Breast epithelium (tissue), 3 donors: ENCODE measurements at regions not wholly inside any gene's neighbourhood (a gene's known extent, or its start where the extent isn't known, plus 50 kb on each side); places are given as distances from the start of the nearest gene placed in this dataset.

Source experiments
- POLR2A ChIP-seq: fragments of 450-650 bp; IDR thresholded peaks from one replicate; pipeline ENCODE4 v1.6.1; 2016; ENCODE audit warnings: antibody characterized with exemption, mild to moderate bottlenecking, moderate library complexity
- TF ChIP-seq, protein P1 (sequence below), 3 donors: fragments of 450-650 bp; IDR thresholded peaks; one replicate each; pipeline ENCODE4 v1.5.1; 2016 to 2017; ENCODE audit warnings: antibody characterized with exemption in 3 of 3, mild to moderate bottlenecking in 3 of 3, moderate library complexity in 3 of 3

DNA sequence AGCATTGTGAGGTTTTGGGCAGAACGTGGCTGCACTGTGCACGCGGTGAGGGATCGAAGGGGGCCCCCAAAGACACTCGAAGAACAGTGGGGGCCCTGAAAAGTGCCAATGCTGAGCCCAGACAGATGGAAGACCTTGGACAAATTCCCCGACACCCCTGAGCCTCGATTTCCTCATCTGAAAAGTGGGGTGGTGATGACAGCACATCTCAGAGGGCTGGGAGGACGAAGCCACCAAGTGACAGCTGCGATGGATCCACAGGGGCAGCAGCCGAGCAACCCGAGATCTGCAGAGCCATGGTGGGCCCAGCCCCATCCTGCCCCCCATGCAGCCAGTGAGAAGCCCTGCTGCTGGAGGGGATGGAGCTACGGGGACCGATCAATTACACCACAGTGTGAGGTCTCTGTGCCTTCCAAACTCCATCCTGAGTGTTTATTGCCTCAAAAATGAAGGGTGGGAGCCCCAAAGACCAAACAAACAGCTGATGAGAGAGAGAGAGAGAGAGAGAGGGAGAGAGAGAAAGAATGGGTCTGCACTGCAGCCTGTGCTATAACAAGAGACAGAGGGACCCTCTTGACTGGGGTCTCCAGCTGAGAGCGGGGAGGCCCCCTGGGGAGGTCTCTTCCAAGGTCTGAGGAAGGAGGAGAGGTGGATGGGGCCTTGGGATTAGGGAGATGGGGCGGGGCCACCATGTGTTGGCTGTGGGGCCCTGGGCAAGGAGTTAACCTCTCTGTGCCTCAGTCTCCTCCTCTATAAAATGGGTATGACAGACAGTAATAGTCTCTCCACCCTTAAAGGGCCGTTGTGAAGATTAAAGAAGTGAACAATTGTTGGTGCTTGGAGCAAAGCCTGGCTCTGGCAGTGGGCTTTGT is 134.4 kb upstream of the IER5L start:
- TF ChIP-seq, protein P1, sequence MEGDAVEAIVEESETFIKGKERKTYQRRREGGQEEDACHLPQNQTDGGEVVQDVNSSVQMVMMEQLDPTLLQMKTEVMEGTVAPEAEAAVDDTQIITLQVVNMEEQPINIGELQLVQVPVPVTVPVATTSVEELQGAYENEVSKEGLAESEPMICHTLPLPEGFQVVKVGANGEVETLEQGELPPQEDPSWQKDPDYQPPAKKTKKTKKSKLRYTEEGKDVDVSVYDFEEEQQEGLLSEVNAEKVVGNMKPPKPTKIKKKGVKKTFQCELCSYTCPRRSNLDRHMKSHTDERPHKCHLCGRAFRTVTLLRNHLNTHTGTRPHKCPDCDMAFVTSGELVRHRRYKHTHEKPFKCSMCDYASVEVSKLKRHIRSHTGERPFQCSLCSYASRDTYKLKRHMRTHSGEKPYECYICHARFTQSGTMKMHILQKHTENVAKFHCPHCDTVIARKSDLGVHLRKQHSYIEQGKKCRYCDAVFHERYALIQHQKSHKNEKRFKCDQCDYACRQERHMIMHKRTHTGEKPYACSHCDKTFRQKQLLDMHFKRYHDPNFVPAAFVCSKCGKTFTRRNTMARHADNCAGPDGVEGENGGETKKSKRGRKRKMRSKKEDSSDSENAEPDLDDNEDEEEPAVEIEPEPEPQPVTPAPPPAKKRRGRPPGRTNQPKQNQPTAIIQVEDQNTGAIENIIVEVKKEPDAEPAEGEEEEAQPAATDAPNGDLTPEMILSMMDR (IDR thresholded peaks at IDR 0.05) = no peak
- no peak for TF ChIP-seq POLR2A
